WTC11 (cell line): ENCODE measurements at regions not wholly inside any gene's neighbourhood (a gene's known extent, or its start where the extent isn't known, plus 50 kb on each side); places are given as distances from the start of the nearest gene placed in this dataset.

Experiments
- ATAC-seq: fragments of 200-7000 bp; cut with Tn5 transposase; 2 replicates; pipeline ENCODE4 v1.10.0; 2021; ENCODE audit warnings: mild to moderate bottlenecking, moderate library complexity
- CTCF ChIA-PET: fragments of 300-600 bp; sonication (Branson Sonifier 250); formaldehyde crosslinking; loops from one replicate; lab custom pipeline; 2021; ENCODE audit warnings: antibody characterized with exemption; lab: Charles Lee
- POLR2A ChIA-PET: fragments of 350-600 bp; sonication (Branson Sonifier 250); formaldehyde crosslinking; loops from one replicate; lab custom pipeline; 2021; ENCODE audit warnings: antibody characterized with exemption; lab: Charles Lee
- DNase-seq: peaks from one replicate; pipeline ENCODE4 v3.0.0; 2021; ENCODE audit warnings: low spot score
- H3K27ac Mint-ChIP-seq: 2 replicates; pipeline ENCODE4 v1.8.0; 2021; ENCODE audit warnings: mixed read lengths
- H3K27me3 Mint-ChIP-seq: 2 replicates; pipeline ENCODE4 v1.8.0; 2021; ENCODE audit warnings: low read depth, mild to moderate bottlenecking, moderate library complexity, mixed read lengths
- H3K36me3 Mint-ChIP-seq: 2 replicates; pipeline ENCODE4 v1.8.0; 2021; ENCODE audit warnings: mixed read lengths
- H3K4me1 Mint-ChIP-seq: 2 replicates; pipeline ENCODE4 v1.8.0; 2022; ENCODE audit warnings: mixed read lengths
- H3K4me3 Mint-ChIP-seq: 2 replicates; pipeline ENCODE4 v1.8.0; 2021; ENCODE audit warnings: mild to moderate bottlenecking, moderate library complexity, mixed read lengths
- H3K9me3 Mint-ChIP-seq: 2 replicates; pipeline ENCODE4 v1.8.0; 2021; ENCODE audit warnings: mixed read lengths
- AR ChIP-seq: fragments of 250-450 bp; sonication (Bioruptor Pico); IDR thresholded peaks from 2 replicates; pipeline ENCODE4 v1.9.0; 2021; ENCODE audit warnings: mild to moderate bottlenecking
- ERG ChIP-seq: fragments of 250-450 bp; sonication (Bioruptor Pico); IDR thresholded peaks from 2 replicates; pipeline ENCODE4 v1.8.0; 2021; ENCODE audit warnings: mild to moderate bottlenecking
- GABPB1 ChIP-seq: sonication (generic); formaldehyde crosslinking; IDR thresholded peaks from 2 replicates; pipeline ENCODE4 v1.8.1; 2023; ENCODE audit warnings: mild to moderate bottlenecking, missing genetic modification reagents
- HMGA2 ChIP-seq: fragments of 250-450 bp; sonication (Bioruptor Pico); IDR thresholded peaks from 2 replicates; pipeline ENCODE4 v1.4.0; 2021; ENCODE audit warnings: mild to moderate bottlenecking, moderate library complexity
- JAZF1 ChIP-seq: fragments of 250-450 bp; sonication (Bioruptor Pico); IDR thresholded peaks from 2 replicates; pipeline ENCODE4 v1.9.0; 2021; ENCODE audit warnings: moderate library complexity, mild to moderate bottlenecking, inconsistent platforms
- MXD4 ChIP-seq: fragments of 250-450 bp; sonication (Bioruptor Pico); IDR thresholded peaks from 2 replicates; pipeline ENCODE4 v1.8.0; 2021; ENCODE audit warnings: mild to moderate bottlenecking, moderate library complexity, borderline replicate concordance
- OVOL2 ChIP-seq: fragments of 250-450 bp; sonication (Bioruptor Pico); IDR thresholded peaks from 2 replicates; pipeline ENCODE4 v1.9.0; 2021; ENCODE audit warnings: mild to moderate bottlenecking, borderline replicate concordance
- SOX15 ChIP-seq: fragments of 250-450 bp; sonication (Bioruptor Pico); IDR thresholded peaks from 2 replicates; pipeline ENCODE4 v1.9.0; 2021; ENCODE audit warnings: mild to moderate bottlenecking
- TF ChIP-seq, protein P1 (sequence below): sonication (generic); formaldehyde crosslinking; IDR thresholded peaks from 2 replicates; pipeline ENCODE4 v1.8.0; 2022; ENCODE audit warnings: mild to moderate bottlenecking, missing genetic modification reagents
- TF ChIP-seq, protein P2 (sequence below): sonication (generic); formaldehyde crosslinking; IDR thresholded peaks from 2 replicates; pipeline ENCODE4 v1.8.1; 2023; ENCODE audit warnings: mild to moderate bottlenecking, moderate library complexity, missing genetic modification reagents
- TF ChIP-seq, protein P3 (sequence below): sonication (generic); formaldehyde crosslinking; conservative IDR thresholded peaks from 2 replicates; pipeline ENCODE4 v1.8.1; 2023; ENCODE audit warnings: mild to moderate bottlenecking, low read depth, missing genetic modification reagents, moderate library complexity

GRCh38 chr14:101288436-101289229, 272.7 kb upstream of the DIO3 start:
- no peaks in the 10 kb centered on the region for H3K36me3 Mint-ChIP-seq
- TF ChIP-seq SOX15 (CRISPR knock-in tag) (no peak), GABPB1 (peak; percentile 88)
- ChIA-PET CTCF (interaction anchor here (0.8 kb wide), 1 partner anchor 47 kb away, joined by 3 read pairs; no protein-coding TSS in a partner anchor), POLR2A (no interaction called here)
- no peak for DNase-seq
- H3K27ac Mint-ChIP-seq, result no peak overlapping the region; the same call in 1 of the 2 replicates
- ATAC-seq, result no peak
- no peaks in the 10 kb centered on the region for H3K9me3 Mint-ChIP-seq
- peaks cover 18% of the 10 kb centered on the region for H3K27me3 Mint-ChIP-seq
- no peak overlapping the region for H3K4me3 Mint-ChIP-seq
- H3K4me1 Mint-ChIP-seq, result peaks cover 39% of the 10 kb centered on the region

GRCh38 chr14:101289230-101289690, 272.0 kb upstream of the DIO3 start:
- no peak for ATAC-seq
- Mint-ChIP-seq H3K4me1 (peaks cover 45% of the 10 kb centered on the region), H3K4me3 (no peak overlapping the region), H3K9me3 (peaks cover 2% of the 10 kb centered on the region), H3K27me3 (peaks cover 20% of the 10 kb centered on the region), H3K36me3 (peaks cover 2% of the 10 kb centered on the region), H3K27ac (no peak overlapping the region)
- POLR2A ChIA-PET, result no interaction called here
- TF ChIP-seq GABPB1 (peak; percentile 79; the same call in 1 of the 2 replicates), MXD4 (CRISPR knock-in tag) (no peak), HMGA2 (CRISPR knock-in tag) (no peak)
- no peak for DNase-seq
- CTCF ChIA-PET, result no interaction called here

GRCh38 chr14:101289911-101290310, 271.4 kb upstream of the DIO3 start:
- no peak for DNase-seq
- H3K4me1 Mint-ChIP-seq, result peaks cover 48% of the 10 kb centered on the region
- H3K27me3 Mint-ChIP-seq, result peaks cover 22% of the 10 kb centered on the region
- peaks cover 8% of the 10 kb centered on the region for H3K9me3 Mint-ChIP-seq
- ChIA-PET CTCF (interaction anchor here (0.6 kb wide), 1 partner anchor 1484 kb away, joined by 4 read pairs; no protein-coding TSS in a partner anchor), POLR2A (no interaction called here)
- no peak for ATAC-seq
- H3K4me3 Mint-ChIP-seq, result no peak overlapping the region
- TF ChIP-seq, protein P1, sequence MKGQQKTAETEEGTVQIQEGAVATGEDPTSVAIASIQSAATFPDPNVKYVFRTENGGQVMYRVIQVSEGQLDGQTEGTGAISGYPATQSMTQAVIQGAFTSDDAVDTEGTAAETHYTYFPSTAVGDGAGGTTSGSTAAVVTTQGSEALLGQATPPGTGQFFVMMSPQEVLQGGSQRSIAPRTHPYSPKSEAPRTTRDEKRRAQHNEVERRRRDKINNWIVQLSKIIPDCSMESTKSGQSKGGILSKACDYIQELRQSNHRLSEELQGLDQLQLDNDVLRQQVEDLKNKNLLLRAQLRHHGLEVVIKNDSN (CRISPR knock-in tag), result no peak
- TF ChIP-seq OVOL2 (CRISPR knock-in tag) (no peak), AR (CRISPR knock-in tag) (no peak), ERG (CRISPR knock-in tag) (no peak), JAZF1 (CRISPR knock-in tag) (no peak)
- TF ChIP-seq, protein P2, sequence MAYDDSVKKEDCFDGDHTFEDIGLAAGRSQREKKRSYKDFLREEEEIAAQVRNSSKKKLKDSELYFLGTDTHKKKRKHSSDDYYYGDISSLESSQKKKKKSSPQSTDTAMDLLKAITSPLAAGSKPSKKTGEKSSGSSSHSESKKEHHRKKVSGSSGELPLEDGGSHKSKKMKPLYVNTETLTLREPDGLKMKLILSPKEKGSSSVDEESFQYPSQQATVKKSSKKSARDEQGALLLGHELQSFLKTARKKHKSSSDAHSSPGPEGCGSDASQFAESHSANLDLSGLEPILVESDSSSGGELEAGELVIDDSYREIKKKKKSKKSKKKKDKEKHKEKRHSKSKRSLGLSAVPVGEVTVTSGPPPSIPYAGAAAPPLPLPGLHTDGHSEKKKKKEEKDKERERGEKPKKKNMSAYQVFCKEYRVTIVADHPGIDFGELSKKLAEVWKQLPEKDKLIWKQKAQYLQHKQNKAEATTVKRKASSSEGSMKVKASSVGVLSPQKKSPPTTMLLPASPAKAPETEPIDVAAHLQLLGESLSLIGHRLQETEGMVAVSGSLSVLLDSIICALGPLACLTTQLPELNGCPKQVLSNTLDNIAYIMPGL (CRISPR knock-in tag), result no peak
- TF ChIP-seq, protein P3, sequence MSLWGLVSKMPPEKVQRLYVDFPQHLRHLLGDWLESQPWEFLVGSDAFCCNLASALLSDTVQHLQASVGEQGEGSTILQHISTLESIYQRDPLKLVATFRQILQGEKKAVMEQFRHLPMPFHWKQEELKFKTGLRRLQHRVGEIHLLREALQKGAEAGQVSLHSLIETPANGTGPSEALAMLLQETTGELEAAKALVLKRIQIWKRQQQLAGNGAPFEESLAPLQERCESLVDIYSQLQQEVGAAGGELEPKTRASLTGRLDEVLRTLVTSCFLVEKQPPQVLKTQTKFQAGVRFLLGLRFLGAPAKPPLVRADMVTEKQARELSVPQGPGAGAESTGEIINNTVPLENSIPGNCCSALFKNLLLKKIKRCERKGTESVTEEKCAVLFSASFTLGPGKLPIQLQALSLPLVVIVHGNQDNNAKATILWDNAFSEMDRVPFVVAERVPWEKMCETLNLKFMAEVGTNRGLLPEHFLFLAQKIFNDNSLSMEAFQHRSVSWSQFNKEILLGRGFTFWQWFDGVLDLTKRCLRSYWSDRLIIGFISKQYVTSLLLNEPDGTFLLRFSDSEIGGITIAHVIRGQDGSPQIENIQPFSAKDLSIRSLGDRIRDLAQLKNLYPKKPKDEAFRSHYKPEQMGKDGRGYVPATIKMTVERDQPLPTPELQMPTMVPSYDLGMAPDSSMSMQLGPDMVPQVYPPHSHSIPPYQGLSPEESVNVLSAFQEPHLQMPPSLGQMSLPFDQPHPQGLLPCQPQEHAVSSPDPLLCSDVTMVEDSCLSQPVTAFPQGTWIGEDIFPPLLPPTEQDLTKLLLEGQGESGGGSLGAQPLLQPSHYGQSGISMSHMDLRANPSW, result no peak
- peaks cover 8% of the 10 kb centered on the region for H3K36me3 Mint-ChIP-seq
- no peak overlapping the region for H3K27ac Mint-ChIP-seq
